ENCODE measurements at regions not wholly inside any gene's neighbourhood (a gene's known extent, or its start where the extent isn't known, plus 50 kb on each side); places are given as distances from the start of the nearest gene placed in this dataset.

- DNase-seq (ENCODE audit: low read depth in 1 of 2, low spot score in 1 of 2): no peak
- TF ChIP-seq ZNF302 (CRISPR knock-in tag; IDR thresholded peaks at IDR 0.05): no peak
- TF ChIP-seq RFX5 (IDR thresholded peaks at IDR 0.05): no peak
- TF ChIP-seq, protein P1, sequence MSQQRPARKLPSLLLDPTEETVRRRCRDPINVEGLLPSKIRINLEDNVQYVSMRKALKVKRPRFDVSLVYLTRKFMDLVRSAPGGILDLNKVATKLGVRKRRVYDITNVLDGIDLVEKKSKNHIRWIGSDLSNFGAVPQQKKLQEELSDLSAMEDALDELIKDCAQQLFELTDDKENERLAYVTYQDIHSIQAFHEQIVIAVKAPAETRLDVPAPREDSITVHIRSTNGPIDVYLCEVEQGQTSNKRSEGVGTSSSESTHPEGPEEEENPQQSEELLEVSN (IDR thresholded peaks at IDR 0.05; ENCODE audit: borderline replicate concordance, low read depth): no peak
- no peak for TF ChIP-seq CHD2 (IDR thresholded peaks at IDR 0.05; ENCODE audit: low read length, partially characterized antibody)
- no peak for TF ChIP-seq KDM1A (IDR thresholded peaks at IDR 0.05; ENCODE audit: low read depth)
- TF ChIP-seq SREBF2 (IDR thresholded peaks at IDR 0.05): no peak
- no peak for TF ChIP-seq POLR2AphosphoS2 (conservative IDR thresholded peaks at IDR 0.05; ENCODE audit: low read length)
- no peak for TF ChIP-seq ZSCAN20 (CRISPR knock-in tag; IDR thresholded peaks at IDR 0.05)
- no peak for TF ChIP-seq EHMT2 (IDR thresholded peaks at IDR 0.05; ENCODE audit: low read depth)
- no peak for TF ChIP-seq ZFP36 (IDR thresholded peaks at IDR 0.05; ENCODE audit: borderline replicate concordance, partially characterized antibody)
- TF ChIP-seq HDAC2 (IDR thresholded peaks at IDR 0.05): no peak
- Histone ChIP-seq H3K4me1 (no peaks in the 10 kb centered on the region), H3K4me2 (no peak overlapping the region), H3K9me3 (no peaks in the 10 kb centered on the region), H3K4me3 (no peak overlapping the region), H3K27ac (no peak overlapping the region)
- ATAC-seq: no peak
- POLR2A ChIA-PET: no interaction called here
- CTCF ChIA-PET: no interaction called here
- FAIRE-seq: no peak
- 0% methylated on average over 2 of the region's 2 CpGs for WGBS (ENCODE audit: missing lambda C conversion rate)
Measured at GRCh38 chr4:148964456-148964855, 522.2 kb upstream of the NR3C2 start.

DNA sequence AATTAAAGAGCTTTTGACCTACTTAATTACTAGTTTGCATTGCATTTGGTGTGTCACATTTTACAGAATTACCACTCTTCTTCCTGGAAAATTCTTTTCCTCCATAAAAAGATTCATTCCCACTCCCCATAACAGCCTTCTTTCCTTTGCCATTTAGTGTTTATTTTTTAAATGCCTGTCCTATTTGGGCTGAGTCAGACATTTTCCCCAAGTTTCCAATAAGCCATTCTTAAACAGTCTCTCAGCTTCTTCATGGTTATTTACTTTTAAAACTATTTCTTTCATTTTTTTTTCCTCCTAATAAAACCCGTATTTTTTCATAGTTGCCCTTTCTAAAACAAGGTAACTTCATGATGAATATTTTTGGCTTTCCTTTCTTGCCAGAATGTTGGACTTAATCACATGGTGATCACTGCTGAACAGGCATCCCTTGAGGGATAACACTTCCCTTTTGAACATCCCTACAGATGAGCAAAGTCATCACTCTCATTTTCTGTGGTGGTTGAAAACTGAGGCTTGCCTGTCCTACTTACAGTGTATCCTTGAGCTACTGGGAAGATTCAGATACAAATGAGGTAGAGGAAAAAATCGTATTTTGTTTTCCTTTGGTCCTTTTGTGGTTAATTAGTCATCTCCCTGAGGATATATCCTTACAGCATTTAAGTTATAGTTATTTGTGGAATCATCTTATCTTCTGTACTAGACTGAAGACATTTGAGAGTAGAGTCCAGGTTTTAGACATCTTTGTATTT is 520.5 kb upstream of the NR3C2 start:
- whole genome bisulfite sequencing (ENCODE audit: missing lambda C conversion rate): 5% methylated on average over 2 of the region's 2 CpGs
- FAIRE-seq: no peak

DNA sequence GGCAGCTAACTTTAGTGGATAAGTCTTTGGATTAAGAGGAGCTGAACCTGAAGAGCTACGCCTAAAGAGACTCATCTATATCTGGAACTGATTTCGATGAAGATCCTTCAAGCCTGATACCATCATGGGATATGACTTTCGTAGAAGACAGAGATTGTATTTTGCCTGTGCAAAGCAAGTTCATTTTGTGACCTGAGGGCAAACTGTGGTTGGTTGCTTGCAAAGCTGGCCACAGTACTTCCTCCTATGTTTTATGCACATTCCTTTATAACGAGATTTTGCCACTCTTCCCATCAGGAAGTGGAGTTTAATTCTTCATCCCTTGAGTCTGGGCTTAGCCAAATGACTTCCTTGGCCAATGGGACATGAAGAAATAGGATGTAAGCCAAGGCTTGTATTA is 519.3 kb upstream of the NR3C2 start:
- H3K4me1 ChIP-seq: no peaks in the 10 kb centered on the region
- no peak for ATAC-seq
- no peak overlapping the region for H3K4me2 ChIP-seq
- ChIA-PET POLR2A (no interaction called here), CTCF (no interaction called here)
- no peak for DNase-seq (ENCODE audit: low read depth in 1 of 2, low spot score in 1 of 2)
- 20% methylated on average over 4 of the region's 4 CpGs for WGBS (ENCODE audit: missing lambda C conversion rate)
- TF ChIP-seq ZSCAN20 (CRISPR knock-in tag; IDR thresholded peaks at IDR 0.05): no peak
- TF ChIP-seq ZC3H11A (IDR thresholded peaks at IDR 0.05): no peak
- TF ChIP-seq, protein P2, sequence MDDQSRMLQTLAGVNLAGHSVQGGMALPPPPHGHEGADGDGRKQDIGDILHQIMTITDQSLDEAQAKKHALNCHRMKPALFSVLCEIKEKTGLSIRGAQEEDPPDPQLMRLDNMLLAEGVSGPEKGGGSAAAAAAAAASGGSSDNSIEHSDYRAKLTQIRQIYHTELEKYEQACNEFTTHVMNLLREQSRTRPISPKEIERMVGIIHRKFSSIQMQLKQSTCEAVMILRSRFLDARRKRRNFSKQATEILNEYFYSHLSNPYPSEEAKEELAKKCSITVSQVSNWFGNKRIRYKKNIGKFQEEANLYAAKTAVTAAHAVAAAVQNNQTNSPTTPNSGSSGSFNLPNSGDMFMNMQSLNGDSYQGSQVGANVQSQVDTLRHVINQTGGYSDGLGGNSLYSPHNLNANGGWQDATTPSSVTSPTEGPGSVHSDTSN (IDR thresholded peaks at IDR 0.05): no peak
- TF ChIP-seq, protein P1 (IDR thresholded peaks at IDR 0.05; ENCODE audit: borderline replicate concordance, low read depth): no peak
- no peak for TF ChIP-seq HOXA7 (CRISPR knock-in tag; IDR thresholded peaks at IDR 0.05)
- TF ChIP-seq NPAS2 (CRISPR knock-in tag; IDR thresholded peaks at IDR 0.05; ENCODE audit: borderline replicate concordance): no peak
- TF ChIP-seq MAZ (IDR thresholded peaks at IDR 0.05; ENCODE audit: borderline replicate concordance, low read depth, low read length): no peak
- TF ChIP-seq, protein P3, sequence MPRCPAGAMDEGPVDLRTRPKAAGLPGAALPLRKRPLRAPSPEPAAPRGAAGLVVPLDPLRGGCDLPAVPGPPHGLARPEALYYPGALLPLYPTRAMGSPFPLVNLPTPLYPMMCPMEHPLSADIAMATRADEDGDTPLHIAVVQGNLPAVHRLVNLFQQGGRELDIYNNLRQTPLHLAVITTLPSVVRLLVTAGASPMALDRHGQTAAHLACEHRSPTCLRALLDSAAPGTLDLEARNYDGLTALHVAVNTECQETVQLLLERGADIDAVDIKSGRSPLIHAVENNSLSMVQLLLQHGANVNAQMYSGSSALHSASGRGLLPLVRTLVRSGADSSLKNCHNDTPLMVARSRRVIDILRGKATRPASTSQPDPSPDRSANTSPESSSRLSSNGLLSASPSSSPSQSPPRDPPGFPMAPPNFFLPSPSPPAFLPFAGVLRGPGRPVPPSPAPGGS (IDR thresholded peaks at IDR 0.05): no peak
- no peak for TF ChIP-seq ZFP36 (IDR thresholded peaks at IDR 0.05; ENCODE audit: borderline replicate concordance, partially characterized antibody)
- TF ChIP-seq SREBF2 (IDR thresholded peaks at IDR 0.05): no peak
- TF ChIP-seq POLR2A (IDR thresholded peaks at IDR 0.05; ENCODE audit: low read length): no peak
- TF ChIP-seq, protein P4, sequence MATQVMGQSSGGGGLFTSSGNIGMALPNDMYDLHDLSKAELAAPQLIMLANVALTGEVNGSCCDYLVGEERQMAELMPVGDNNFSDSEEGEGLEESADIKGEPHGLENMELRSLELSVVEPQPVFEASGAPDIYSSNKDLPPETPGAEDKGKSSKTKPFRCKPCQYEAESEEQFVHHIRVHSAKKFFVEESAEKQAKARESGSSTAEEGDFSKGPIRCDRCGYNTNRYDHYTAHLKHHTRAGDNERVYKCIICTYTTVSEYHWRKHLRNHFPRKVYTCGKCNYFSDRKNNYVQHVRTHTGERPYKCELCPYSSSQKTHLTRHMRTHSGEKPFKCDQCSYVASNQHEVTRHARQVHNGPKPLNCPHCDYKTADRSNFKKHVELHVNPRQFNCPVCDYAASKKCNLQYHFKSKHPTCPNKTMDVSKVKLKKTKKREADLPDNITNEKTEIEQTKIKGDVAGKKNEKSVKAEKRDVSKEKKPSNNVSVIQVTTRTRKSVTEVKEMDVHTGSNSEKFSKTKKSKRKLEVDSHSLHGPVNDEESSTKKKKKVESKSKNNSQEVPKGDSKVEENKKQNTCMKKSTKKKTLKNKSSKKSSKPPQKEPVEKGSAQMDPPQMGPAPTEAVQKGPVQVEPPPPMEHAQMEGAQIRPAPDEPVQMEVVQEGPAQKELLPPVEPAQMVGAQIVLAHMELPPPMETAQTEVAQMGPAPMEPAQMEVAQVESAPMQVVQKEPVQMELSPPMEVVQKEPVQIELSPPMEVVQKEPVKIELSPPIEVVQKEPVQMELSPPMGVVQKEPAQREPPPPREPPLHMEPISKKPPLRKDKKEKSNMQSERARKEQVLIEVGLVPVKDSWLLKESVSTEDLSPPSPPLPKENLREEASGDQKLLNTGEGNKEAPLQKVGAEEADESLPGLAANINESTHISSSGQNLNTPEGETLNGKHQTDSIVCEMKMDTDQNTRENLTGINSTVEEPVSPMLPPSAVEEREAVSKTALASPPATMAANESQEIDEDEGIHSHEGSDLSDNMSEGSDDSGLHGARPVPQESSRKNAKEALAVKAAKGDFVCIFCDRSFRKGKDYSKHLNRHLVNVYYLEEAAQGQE (IDR thresholded peaks at IDR 0.05): no peak
- TF ChIP-seq HOXB13 (CRISPR knock-in tag; IDR thresholded peaks at IDR 0.05; ENCODE audit: low read depth): no peak
- TF ChIP-seq CEBPB (IDR thresholded peaks at IDR 0.05): no peak
- no peak for TF ChIP-seq HDAC2 (IDR thresholded peaks at IDR 0.05)
- no peak for TF ChIP-seq PHF8 (IDR thresholded peaks at IDR 0.05; ENCODE audit: borderline replicate concordance, low read depth)
- no peak for TF ChIP-seq FOXS1 (CRISPR knock-in tag; IDR thresholded peaks at IDR 0.05)
- no peak overlapping the region for H3K27ac ChIP-seq
- no peak for FAIRE-seq
- H3K9me3 ChIP-seq: no peaks in the 10 kb centered on the region
- no peak overlapping the region for H3K4me3 ChIP-seq

More for the DNA sequence above, 520.5 kb upstream of the NR3C2 start:
- Histone ChIP-seq H3K4me1 (no peaks in the 10 kb centered on the region), H3K27ac (no peak overlapping the region), H3K4me2 (no peak overlapping the region), H3K4me3 (no peak overlapping the region), H3K9me3 (no peaks in the 10 kb centered on the region)
- ChIA-PET POLR2A (no interaction called here), CTCF (no interaction called here)
- no peak for TF ChIP-seq KDM5A (IDR thresholded peaks at IDR 0.05)
- no peak for TF ChIP-seq HEYL (CRISPR knock-in tag; IDR thresholded peaks at IDR 0.05)
- no peak for TF ChIP-seq FOSB (CRISPR knock-in tag; IDR thresholded peaks at IDR 0.05)
- TF ChIP-seq POLR2AphosphoS2 (conservative IDR thresholded peaks at IDR 0.05; ENCODE audit: low read length): no peak
- no peak for DNase-seq (ENCODE audit: low read depth in 1 of 2, low spot score in 1 of 2)
- ATAC-seq: no peak
